C4-2B (cell line): ENCODE measurements at regions not wholly inside any gene's neighbourhood (a gene's known extent, or its start where the extent isn't known, plus 50 kb on each side); places are given as distances from the start of the nearest gene placed in this dataset.

Source experiments
- ZFX ChIP-seq: fragments of 450-650 bp; IDR thresholded peaks from 2 replicates; pipeline ENCODE4 v1.6.1; 2017
- TF ChIP-seq, protein P1 (sequence below): fragments of 450-650 bp; conservative IDR thresholded peaks from 2 replicates; pipeline ENCODE4 v1.5.1; 2017; ENCODE audit warnings: mild to moderate bottlenecking

GRCh38 chr1:116309090-116309870 is 63.8 kb upstream of the ATP1A1 start:
- TF ChIP-seq, protein P1, sequence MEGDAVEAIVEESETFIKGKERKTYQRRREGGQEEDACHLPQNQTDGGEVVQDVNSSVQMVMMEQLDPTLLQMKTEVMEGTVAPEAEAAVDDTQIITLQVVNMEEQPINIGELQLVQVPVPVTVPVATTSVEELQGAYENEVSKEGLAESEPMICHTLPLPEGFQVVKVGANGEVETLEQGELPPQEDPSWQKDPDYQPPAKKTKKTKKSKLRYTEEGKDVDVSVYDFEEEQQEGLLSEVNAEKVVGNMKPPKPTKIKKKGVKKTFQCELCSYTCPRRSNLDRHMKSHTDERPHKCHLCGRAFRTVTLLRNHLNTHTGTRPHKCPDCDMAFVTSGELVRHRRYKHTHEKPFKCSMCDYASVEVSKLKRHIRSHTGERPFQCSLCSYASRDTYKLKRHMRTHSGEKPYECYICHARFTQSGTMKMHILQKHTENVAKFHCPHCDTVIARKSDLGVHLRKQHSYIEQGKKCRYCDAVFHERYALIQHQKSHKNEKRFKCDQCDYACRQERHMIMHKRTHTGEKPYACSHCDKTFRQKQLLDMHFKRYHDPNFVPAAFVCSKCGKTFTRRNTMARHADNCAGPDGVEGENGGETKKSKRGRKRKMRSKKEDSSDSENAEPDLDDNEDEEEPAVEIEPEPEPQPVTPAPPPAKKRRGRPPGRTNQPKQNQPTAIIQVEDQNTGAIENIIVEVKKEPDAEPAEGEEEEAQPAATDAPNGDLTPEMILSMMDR, result no peak
- no peak for TF ChIP-seq ZFX
